Body of pancreas (tissue), 4 donors: ENCODE measurements at regions not wholly inside any gene's neighbourhood (a gene's known extent, or its start where the extent isn't known, plus 50 kb on each side); places are given as distances from the start of the nearest gene placed in this dataset.

ENCODE experiments used
- CTCF ChIP-seq, 7 experiments: fragments of 450-650 bp in 4 of 7; fragments of 200-600 bp in 3 of 7; sonication (generic) in 3 of 7; IDR thresholded peaks; one replicate each; pipeline ENCODE4 v1.5.1; 2016 to 2019; ENCODE audit warnings: antibody characterized with exemption in 7 of 7
- POLR2A ChIP-seq, 3 donors: fragments of 450-650 bp; IDR thresholded peaks; one replicate each; pipeline ENCODE4 v1.6.1; 2016; ENCODE audit warnings: antibody characterized with exemption in 3 of 3, mild to moderate bottlenecking in 2 of 3

- no peak for TF ChIP-seq CTCF (IDR thresholded peaks at IDR 0.05)
- no peak for TF ChIP-seq POLR2A (IDR thresholded peaks at IDR 0.05)
These were observed 607.6 kb upstream of the PFKP start for GRCh38 chr10:2459713-2460112.
